HEK293 (cell line): ENCODE measurements at regions not wholly inside any gene's neighbourhood (a gene's known extent, or its start where the extent isn't known, plus 50 kb on each side); places are given as distances from the start of the nearest gene placed in this dataset.

Experiments
- CTCF ChIA-PET: fragments of 350-600 bp; formaldehyde crosslinking; extraction: SDS; loops from one replicate; lab custom pipeline; 2021; ENCODE audit warnings: antibody characterized with exemption; lab: Yijun Ruan, JAX
- POLR2A ChIA-PET: fragments of 300-600 bp; formaldehyde crosslinking; extraction: SDS; loops from one replicate; lab custom pipeline; 2020; ENCODE audit warnings: antibody characterized with exemption, inconsistent platforms; lab: Yijun Ruan, JAX
- H3K27ac ChIP-seq: fragments of 200-500 bp; sonication (Bioruptor generic); 2 replicates; pipeline ENCODE4 v1.5.1; 2014; ENCODE audit warnings: low read depth, low read length, control low read depth, inconsistent platforms; ENCODE audit errors: extremely low read depth
- H3K36me3 ChIP-seq, 2 experiments: fragments of 200-500 bp in 1 of 2; sonication (Bioruptor generic) in 1 of 2; 1 replicate in 1 of 2; 2 replicates in 1 of 2; pipeline ENCODE4 v1.5.1; 2014 to 2017; ENCODE audit warnings: inconsistent platforms in 2 of 2, low read length in 2 of 2; ENCODE audit not compliant: control insufficient read depth in 2 of 2, insufficient read depth in 1 of 2
- H3K4me1 ChIP-seq: fragments of 200-500 bp; sonication (Bioruptor generic); 2 replicates; pipeline ENCODE4 v1.5.1; 2014; ENCODE audit warnings: mild to moderate bottlenecking, low read length, inconsistent platforms; ENCODE audit not compliant: control insufficient read depth, insufficient read depth
- H3K4me3 ChIP-seq: 2 replicates; pipeline ENCODE4 v1.5.1; 2011; ENCODE audit warnings: low read depth, mild to moderate bottlenecking, control low read depth, low read length, moderate library complexity
- H3K9me3 ChIP-seq: fragments of 200-500 bp; sonication (Bioruptor generic); 2 replicates; pipeline ENCODE4 v1.5.1; 2014; ENCODE audit warnings: low read depth, low read length, inconsistent platforms; ENCODE audit not compliant: control insufficient read depth, insufficient read depth
- SCRT2 ChIP-seq: fragments of 450-650 bp; formaldehyde crosslinking; IDR thresholded peaks from 2 replicates; pipeline ENCODE4 v1.5.1; 2016; ENCODE audit warnings: missing biosample characterization, missing genetic modification characterization
- SETDB1 ChIP-seq: IDR thresholded peaks from one replicate; pipeline ENCODE4 v1.6.1; 2017; ENCODE audit warnings: mild to moderate bottlenecking, low read length, moderate library complexity, mixed read lengths; ENCODE audit not compliant: insufficient read length
- TRIM28 ChIP-seq: IDR thresholded peaks from 2 replicates; pipeline ENCODE4 v1.6.1; 2011; ENCODE audit warnings: low read length, control low read depth, borderline replicate concordance
- WT1 ChIP-seq: fragments of 450-650 bp; formaldehyde crosslinking; IDR thresholded peaks from 2 replicates; pipeline ENCODE4 v1.5.1; 2016; ENCODE audit warnings: missing biosample characterization, missing genetic modification characterization
- ZNF175 ChIP-seq: fragments of 450-650 bp; formaldehyde crosslinking; IDR thresholded peaks from 2 replicates; pipeline ENCODE4 v1.5.1; 2016; ENCODE audit warnings: missing biosample characterization, missing genetic modification characterization
- ZNF335 ChIP-seq: fragments of 450-650 bp; formaldehyde crosslinking; conservative IDR thresholded peaks from 2 replicates; pipeline ENCODE4 v1.5.1; 2016; ENCODE audit warnings: missing biosample characterization, missing genetic modification characterization
- ZNF341 ChIP-seq: fragments of 450-650 bp; formaldehyde crosslinking; IDR thresholded peaks from 2 replicates; pipeline ENCODE4; 2016; ENCODE audit warnings: low read depth, missing biosample characterization, missing genetic modification characterization
- ZNF48 ChIP-seq: fragments of 450-650 bp; formaldehyde crosslinking; IDR thresholded peaks from 2 replicates; pipeline ENCODE4 v1.5.1; 2016; ENCODE audit warnings: missing biosample characterization, missing genetic modification characterization
- ZNF645 ChIP-seq: fragments of 450-650 bp; formaldehyde crosslinking; IDR thresholded peaks from 2 replicates; pipeline ENCODE4; 2016; ENCODE audit warnings: missing biosample characterization, missing genetic modification characterization
- ZNF664 ChIP-seq: fragments of 450-650 bp; formaldehyde crosslinking; IDR thresholded peaks from 2 replicates; pipeline ENCODE4 v1.5.1; 2016; ENCODE audit warnings: missing biosample characterization, missing genetic modification characterization
- ZNF843 ChIP-seq: fragments of 450-650 bp; formaldehyde crosslinking; IDR thresholded peaks from 2 replicates; pipeline ENCODE4 v1.5.1; 2016; ENCODE audit warnings: missing biosample characterization, missing genetic modification characterization
- TF ChIP-seq, protein P1 (sequence below): fragments of 450-650 bp; formaldehyde crosslinking; conservative IDR thresholded peaks from 2 replicates; pipeline ENCODE4 v1.5.1; 2016; ENCODE audit warnings: low read depth, missing biosample characterization, missing genetic modification characterization

GRCh38 chr5:174625591-174626350, 98.6 kb upstream of the MSX2 start:
- Histone ChIP-seq H3K4me1 (peaks cover 11% of the 10 kb centered on the region), H3K36me3 (no peaks in the 10 kb centered on the region), H3K9me3 (no peaks in the 10 kb centered on the region), H3K27ac (no peak overlapping the region), H3K4me3 (no peak overlapping the region)
- TF ChIP-seq ZNF664 (tag by site-specific recombination) (0 out of 2 replicates have a peak, but pooled peaks have one; percentile 13), TRIM28 (no peak), ZNF175 (tag by site-specific recombination) (no peak), SCRT2 (tag by site-specific recombination) (peak; percentile 40; the same call in 1 of the 2 replicates), WT1 (tag by site-specific recombination) (0 out of 2 replicates have a peak, but pooled peaks have one; percentile 31)
- ChIA-PET CTCF (interaction anchor here (0.6 to 1.7 kb wide), 6 partner anchors 11 to 168 kb away, joined by 3 to 4 read pairs (median 3); no protein-coding TSS in a partner anchor), POLR2A (interaction anchor here (1.0 kb wide), 1 partner anchor 29 kb away, joined by 6 read pairs; no protein-coding TSS in a partner anchor)

- Histone ChIP-seq H3K4me1 (peaks cover 11% of the 10 kb centered on the region), H3K9me3 (no peaks in the 10 kb centered on the region), H3K4me3 (no peak overlapping the region), H3K36me3 (no peaks in the 10 kb centered on the region), H3K27ac (no peak overlapping the region)
- ChIA-PET CTCF (interaction anchor here (0.6 to 1.1 kb wide), 3 partner anchors 10 to 53 kb away, joined by 3 to 4 read pairs (median 3); no protein-coding TSS in a partner anchor), POLR2A (no interaction called here)
- TF ChIP-seq ZNF48 (tag by site-specific recombination) (no peak), SETDB1 (no peak), ZNF341 (tag by site-specific recombination) (no peak)
Measured at GRCh38 chr5:174626369-174626920, 97.9 kb upstream of the MSX2 start.

GRCh38 chr5:174636094-174636493, 88.3 kb upstream of the MSX2 start:
- H3K9me3 ChIP-seq = no peaks in the 10 kb centered on the region
- H3K4me3 ChIP-seq = no peak overlapping the region
- no peaks in the 10 kb centered on the region for H3K36me3 ChIP-seq
- ChIA-PET CTCF (interaction anchor here (1.3 kb wide), 1 partner anchor 10 kb away, joined by 3 read pairs; no protein-coding TSS in a partner anchor), POLR2A (interaction anchor here (0.7 kb wide), 1 partner anchor 110 kb away, joined by 3 read pairs; no protein-coding TSS in a partner anchor)
- TF ChIP-seq, protein P1, sequence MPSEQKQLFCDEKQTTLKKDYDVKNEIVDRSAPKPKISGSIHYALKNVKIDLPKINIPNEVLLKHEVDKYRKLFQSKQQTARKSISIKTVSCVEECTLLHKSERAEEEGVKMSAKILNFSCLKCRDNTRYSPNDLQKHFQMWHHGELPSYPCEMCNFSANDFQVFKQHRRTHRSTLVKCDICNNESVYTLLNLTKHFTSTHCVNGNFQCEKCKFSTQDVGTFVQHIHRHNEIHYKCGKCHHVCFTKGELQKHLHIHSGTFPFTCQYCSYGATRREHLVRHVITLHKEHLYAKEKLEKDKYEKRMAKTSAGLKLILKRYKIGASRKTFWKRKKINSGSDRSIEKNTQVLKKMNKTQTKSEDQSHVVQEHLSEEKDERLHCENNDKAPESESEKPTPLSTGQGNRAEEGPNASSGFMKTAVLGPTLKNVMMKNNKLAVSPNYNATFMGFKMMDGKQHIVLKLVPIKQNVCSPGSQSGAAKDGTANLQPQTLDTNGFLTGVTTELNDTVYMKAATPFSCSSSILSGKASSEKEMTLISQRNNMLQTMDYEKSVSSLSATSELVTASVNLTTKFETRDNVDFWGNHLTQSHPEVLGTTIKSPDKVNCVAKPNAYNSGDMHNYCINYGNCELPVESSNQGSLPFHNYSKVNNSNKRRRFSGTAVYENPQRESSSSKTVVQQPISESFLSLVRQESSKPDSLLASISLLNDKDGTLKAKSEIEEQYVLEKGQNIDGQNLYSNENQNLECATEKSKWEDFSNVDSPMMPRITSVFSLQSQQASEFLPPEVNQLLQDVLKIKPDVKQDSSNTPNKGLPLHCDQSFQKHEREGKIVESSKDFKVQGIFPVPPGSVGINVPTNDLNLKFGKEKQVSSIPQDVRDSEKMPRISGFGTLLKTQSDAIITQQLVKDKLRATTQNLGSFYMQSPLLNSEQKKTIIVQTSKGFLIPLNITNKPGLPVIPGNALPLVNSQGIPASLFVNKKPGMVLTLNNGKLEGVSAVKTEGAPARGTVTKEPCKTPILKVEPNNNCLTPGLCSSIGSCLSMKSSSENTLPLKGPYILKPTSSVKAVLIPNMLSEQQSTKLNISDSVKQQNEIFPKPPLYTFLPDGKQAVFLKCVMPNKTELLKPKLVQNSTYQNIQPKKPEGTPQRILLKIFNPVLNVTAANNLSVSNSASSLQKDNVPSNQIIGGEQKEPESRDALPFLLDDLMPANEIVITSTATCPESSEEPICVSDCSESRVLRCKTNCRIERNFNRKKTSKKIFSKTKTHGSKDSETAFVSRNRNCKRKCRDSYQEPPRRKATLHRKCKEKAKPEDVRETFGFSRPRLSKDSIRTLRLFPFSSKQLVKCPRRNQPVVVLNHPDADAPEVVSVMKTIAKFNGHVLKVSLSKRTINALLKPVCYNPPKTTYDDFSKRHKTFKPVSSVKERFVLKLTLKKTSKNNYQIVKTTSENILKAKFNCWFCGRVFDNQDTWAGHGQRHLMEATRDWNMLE = no peak
- TF ChIP-seq ZNF335 (tag by site-specific recombination) (no peak), ZNF645 (tag by site-specific recombination) (no peak), ZNF843 (no peak)
- no peak overlapping the region for H3K27ac ChIP-seq
- no peaks in the 10 kb centered on the region for H3K4me1 ChIP-seq
